WTC11 (cell line): ENCODE measurements at regions not wholly inside any gene's neighbourhood (a gene's known extent, or its start where the extent isn't known, plus 50 kb on each side); places are given as distances from the start of the nearest gene placed in this dataset.

Experiments used
- ATAC-seq: fragments of 200-7000 bp; cut with Tn5 transposase; 2 replicates; pipeline ENCODE4 v1.10.0; 2021; ENCODE audit warnings: mild to moderate bottlenecking, moderate library complexity
- CTCF ChIA-PET: fragments of 300-600 bp; sonication (Branson Sonifier 250); formaldehyde crosslinking; loops from one replicate; lab custom pipeline; 2021; ENCODE audit warnings: antibody characterized with exemption; lab: Charles Lee
- POLR2A ChIA-PET: fragments of 350-600 bp; sonication (Branson Sonifier 250); formaldehyde crosslinking; loops from one replicate; lab custom pipeline; 2021; ENCODE audit warnings: antibody characterized with exemption; lab: Charles Lee
- DNase-seq: peaks from one replicate; pipeline ENCODE4 v3.0.0; 2021; ENCODE audit warnings: low spot score
- H3K27ac Mint-ChIP-seq: 2 replicates; pipeline ENCODE4 v1.8.0; 2021; ENCODE audit warnings: mixed read lengths
- H3K27me3 Mint-ChIP-seq: 2 replicates; pipeline ENCODE4 v1.8.0; 2021; ENCODE audit warnings: low read depth, mild to moderate bottlenecking, moderate library complexity, mixed read lengths
- H3K36me3 Mint-ChIP-seq: 2 replicates; pipeline ENCODE4 v1.8.0; 2021; ENCODE audit warnings: mixed read lengths
- H3K4me1 Mint-ChIP-seq: 2 replicates; pipeline ENCODE4 v1.8.0; 2022; ENCODE audit warnings: mixed read lengths
- H3K4me3 Mint-ChIP-seq: 2 replicates; pipeline ENCODE4 v1.8.0; 2021; ENCODE audit warnings: mild to moderate bottlenecking, moderate library complexity, mixed read lengths
- H3K9me3 Mint-ChIP-seq: 2 replicates; pipeline ENCODE4 v1.8.0; 2021; ENCODE audit warnings: mixed read lengths
- ARID4B ChIP-seq: sonication (generic); formaldehyde crosslinking; IDR thresholded peaks from 2 replicates; pipeline ENCODE4 v1.8.0; 2023; ENCODE audit warnings: missing genetic modification reagents, mild to moderate bottlenecking, borderline replicate concordance
- ATF1 ChIP-seq: sonication (generic); formaldehyde crosslinking; IDR thresholded peaks from 2 replicates; pipeline ENCODE4 v1.8.1; 2023; ENCODE audit warnings: mild to moderate bottlenecking, moderate library complexity, missing genetic modification reagents
- ATF3 ChIP-seq: sonication (generic); formaldehyde crosslinking; conservative IDR thresholded peaks from 2 replicates; pipeline ENCODE4 v1.8.1; 2022; ENCODE audit warnings: mild to moderate bottlenecking, missing genetic modification reagents
- CBFB ChIP-seq: sonication (generic); formaldehyde crosslinking; IDR thresholded peaks from 2 replicates; pipeline ENCODE4 v1.8.1; 2022; ENCODE audit warnings: mild to moderate bottlenecking, low read depth, missing genetic modification reagents
- EMX1 ChIP-seq: fragments of 250-450 bp; sonication (Bioruptor Pico); IDR thresholded peaks from 2 replicates; pipeline ENCODE4 v1.8.0; 2021; ENCODE audit warnings: mild to moderate bottlenecking
- ESRRA ChIP-seq: sonication (generic); formaldehyde crosslinking; IDR thresholded peaks from 2 replicates; pipeline ENCODE4 v1.8.1; 2022; ENCODE audit warnings: mild to moderate bottlenecking, missing genetic modification reagents, borderline replicate concordance
- IRF2 ChIP-seq: sonication (generic); formaldehyde crosslinking; IDR thresholded peaks from 2 replicates; pipeline ENCODE4 v1.8.0; 2022; ENCODE audit warnings: low read depth, missing genetic modification reagents, borderline replicate concordance
- MAX ChIP-seq: sonication (generic); formaldehyde crosslinking; IDR thresholded peaks from 2 replicates; pipeline ENCODE4 v1.8.0; 2022; ENCODE audit warnings: mild to moderate bottlenecking, missing genetic modification reagents
- MYBL2 ChIP-seq: sonication (generic); formaldehyde crosslinking; IDR thresholded peaks from 2 replicates; pipeline ENCODE4 v1.8.1; 2023; ENCODE audit warnings: mild to moderate bottlenecking, moderate library complexity, missing genetic modification reagents
- NR3C1 ChIP-seq: sonication (generic); formaldehyde crosslinking; conservative IDR thresholded peaks from 2 replicates; pipeline ENCODE4 v1.8.1; 2023; ENCODE audit warnings: low read depth, mild to moderate bottlenecking, missing genetic modification reagents
- PREB ChIP-seq: sonication (generic); formaldehyde crosslinking; IDR thresholded peaks from 2 replicates; pipeline ENCODE4 v1.8.1; 2022; ENCODE audit warnings: mild to moderate bottlenecking, missing genetic modification reagents, moderate library complexity, borderline replicate concordance
- SMAD4 ChIP-seq: sonication (generic); formaldehyde crosslinking; IDR thresholded peaks from 2 replicates; pipeline ENCODE4 v1.8.0; 2022; ENCODE audit warnings: mild to moderate bottlenecking, missing genetic modification reagents
- TP53 ChIP-seq: sonication (generic); formaldehyde crosslinking; IDR thresholded peaks from 2 replicates; pipeline ENCODE4 v1.8.1; 2023; ENCODE audit warnings: mild to moderate bottlenecking, missing genetic modification reagents
- ZNF121 ChIP-seq: sonication (generic); formaldehyde crosslinking; IDR thresholded peaks from 2 replicates; pipeline ENCODE4 v1.8.0; 2023; ENCODE audit warnings: missing genetic modification reagents
- ZNF396 ChIP-seq: fragments of 250-450 bp; sonication (Bioruptor Pico); IDR thresholded peaks from 2 replicates; pipeline ENCODE4 v1.8.0; 2021; ENCODE audit warnings: mild to moderate bottlenecking, moderate library complexity, borderline replicate concordance
- ZNF532 ChIP-seq: fragments of 250-450 bp; sonication (Bioruptor Pico); IDR thresholded peaks from 2 replicates; pipeline ENCODE4 v1.9.0; 2021; ENCODE audit warnings: mild to moderate bottlenecking, borderline replicate concordance

- no peak for TF ChIP-seq NR3C1
- no peak for TF ChIP-seq ZNF121 (CRISPR knock-in tag)
- TF ChIP-seq MAX (CRISPR knock-in tag): no peak
- no peak for TF ChIP-seq ESRRA (CRISPR knock-in tag)
- TF ChIP-seq PREB: no peak
- no peak for TF ChIP-seq ARID4B (CRISPR knock-in tag)
- TF ChIP-seq ZNF396 (CRISPR knock-in tag): no peak
- TF ChIP-seq IRF2: no peak
These were observed 1528.9 kb downstream of the PCDH7 start (continued) for GRCh38 chr4:32249040-32249439.

- no peak for TF ChIP-seq SMAD4
- no peak for TF ChIP-seq ATF1 (CRISPR knock-in tag)
- no peak for TF ChIP-seq EMX1 (CRISPR knock-in tag)
- no peak for TF ChIP-seq MAX (CRISPR knock-in tag)
- no peak for TF ChIP-seq MYBL2 (CRISPR knock-in tag)
- TF ChIP-seq ATF3: no peak
- TF ChIP-seq TP53 (CRISPR knock-in tag): no peak
- TF ChIP-seq CBFB: no peak
- no peak for TF ChIP-seq ZNF532 (CRISPR knock-in tag)
- DNase-seq (no peak), ATAC-seq (no peak)
- Mint-ChIP-seq H3K27me3 (no peaks in the 10 kb centered on the region), H3K4me3 (no peak overlapping the region), H3K4me1 (no peaks in the 10 kb centered on the region), H3K27ac (no peak overlapping the region), H3K36me3 (no peaks in the 10 kb centered on the region), H3K9me3 (peaks cover under 1% of the 10 kb centered on the region)
- POLR2A ChIA-PET: no interaction called here
- CTCF ChIA-PET: no interaction called here
These were observed 1531.0 kb downstream of the PCDH7 start for GRCh38 chr4:32251126-32251525.
